ENCODE measurements at regions not wholly inside any gene's neighbourhood (a gene's known extent, or its start where the extent isn't known, plus 50 kb on each side); places are given as distances from the start of the nearest gene placed in this dataset.

DNA sequence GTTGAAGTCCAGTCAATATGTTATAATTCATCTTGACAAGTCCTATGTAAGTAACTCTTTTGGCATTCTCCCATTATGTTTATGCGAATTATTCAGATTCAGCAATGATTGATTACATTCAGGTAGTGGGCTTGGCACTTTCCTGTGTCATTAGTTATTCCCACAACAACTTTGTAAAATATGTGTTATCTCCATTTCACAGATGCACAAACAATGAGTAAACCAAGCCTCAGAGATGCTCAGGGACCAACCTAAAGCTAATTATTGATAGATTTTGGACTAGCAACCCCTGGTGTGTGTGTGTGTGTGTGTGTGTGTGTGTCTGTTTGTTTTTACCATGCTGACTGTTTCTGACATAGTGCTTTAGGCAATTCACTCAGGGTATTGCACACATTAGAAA lies 371.1 kb upstream of the C1orf87 start:
- POLR2A ChIA-PET, result no interaction called here
- H3K4me3 ChIP-seq (replicated peaks in 1 of 2; ENCODE audit: low read depth in 1 of 2, low read length in 2 of 2), result no peak overlapping the region
- H3K4me2 ChIP-seq (ENCODE audit: low read length), result no peak overlapping the region
- no peaks in the 10 kb centered on the region for H3K4me1 ChIP-seq (ENCODE audit: control insufficient read depth in 1 of 2, insufficient read depth in 2 of 2, low read length in 2 of 2)
- H3K9ac ChIP-seq (ENCODE audit: low read length), result no peak overlapping the region
- DNase-seq (ENCODE audit: low read depth, low spot score) (no peak), ATAC-seq (no peak)
- H3K27me3 ChIP-seq (ENCODE audit: insufficient read depth, low read length), result no peaks in the 10 kb centered on the region
- CTCF ChIA-PET, result no interaction called here
- no peaks in the 10 kb centered on the region for H3K36me3 ChIP-seq (ENCODE audit: control insufficient read depth in 1 of 2, insufficient read depth in 2 of 2, low read length in 2 of 2)
- intact Hi-C loops (cut with micrococcal nuclease), result no loop called here
- H2AFZ ChIP-seq (ENCODE audit: low read depth, low read length, poor library complexity, severe bottlenecking), result no peak overlapping the region
- H3K9me3 ChIP-seq (ENCODE audit: control insufficient read depth in 1 of 2, insufficient read depth in 1 of 2, low read depth in 1 of 2, low read length in 2 of 2), result no peaks in the 10 kb centered on the region
- no peaks in the 10 kb centered on the region for H3K9me2 ChIP-seq (ENCODE audit: insufficient read depth)
- RAD21 ChIA-PET (ENCODE audit: low non-redundant PET in 1 of 2, low total read pairs in 2 of 2, uncharacterized antibody in 2 of 2, unreplicated experiment in 2 of 2), result no interaction called here
- H4K20me1 ChIP-seq (ENCODE audit: insufficient read depth), result no peaks in the 10 kb centered on the region
- no TSS peak for BruUV-seq (replicated peaks)
- no peak overlapping the region for H3K27ac ChIP-seq (ENCODE audit: low read depth, low read length)
- TF ChIP-seq POLR2AphosphoS5 (IDR thresholded peaks at IDR 0.05; ENCODE audit: low read depth, low read length) (no peak), POLR2A (IDR thresholded peaks at IDR 0.05; ENCODE audit: borderline replicate concordance, extremely low read depth, insufficient read depth, insufficient read length) (no peak), CBX3 (IDR thresholded peaks at IDR 0.05; ENCODE audit: low read depth) (no peak), SP1 (IDR thresholded peaks at IDR 0.05; ENCODE audit: low read depth) (no peak), SIN3A (IDR thresholded peaks at IDR 0.05; ENCODE audit: low read depth) (no peak), ELF1 (IDR thresholded peaks at IDR 0.05; ENCODE audit: borderline replicate concordance, low read depth) (no peak), EGR1 (IDR thresholded peaks at IDR 0.05; ENCODE audit: low read depth) (no peak), RAD21 (IDR thresholded peaks at IDR 0.05; ENCODE audit: low read depth) (no peak), JUND (IDR thresholded peaks at IDR 0.05) (no peak), YY1 (IDR thresholded peaks at IDR 0.05; ENCODE audit: extremely low read depth, insufficient replicate concordance, low read depth, low read length) (no peak), EZH2phosphoT487 (IDR thresholded peaks at IDR 0.05; ENCODE audit: borderline replicate concordance) (no peak), CEBPB (IDR thresholded peaks at IDR 0.05; ENCODE audit: low read depth) (no peak)
- TF ChIP-seq, protein P1, sequence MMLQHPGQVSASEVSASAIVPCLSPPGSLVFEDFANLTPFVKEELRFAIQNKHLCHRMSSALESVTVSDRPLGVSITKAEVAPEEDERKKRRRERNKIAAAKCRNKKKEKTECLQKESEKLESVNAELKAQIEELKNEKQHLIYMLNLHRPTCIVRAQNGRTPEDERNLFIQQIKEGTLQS (IDR thresholded peaks at IDR 0.05), result no peak
- TF ChIP-seq, protein P2, sequence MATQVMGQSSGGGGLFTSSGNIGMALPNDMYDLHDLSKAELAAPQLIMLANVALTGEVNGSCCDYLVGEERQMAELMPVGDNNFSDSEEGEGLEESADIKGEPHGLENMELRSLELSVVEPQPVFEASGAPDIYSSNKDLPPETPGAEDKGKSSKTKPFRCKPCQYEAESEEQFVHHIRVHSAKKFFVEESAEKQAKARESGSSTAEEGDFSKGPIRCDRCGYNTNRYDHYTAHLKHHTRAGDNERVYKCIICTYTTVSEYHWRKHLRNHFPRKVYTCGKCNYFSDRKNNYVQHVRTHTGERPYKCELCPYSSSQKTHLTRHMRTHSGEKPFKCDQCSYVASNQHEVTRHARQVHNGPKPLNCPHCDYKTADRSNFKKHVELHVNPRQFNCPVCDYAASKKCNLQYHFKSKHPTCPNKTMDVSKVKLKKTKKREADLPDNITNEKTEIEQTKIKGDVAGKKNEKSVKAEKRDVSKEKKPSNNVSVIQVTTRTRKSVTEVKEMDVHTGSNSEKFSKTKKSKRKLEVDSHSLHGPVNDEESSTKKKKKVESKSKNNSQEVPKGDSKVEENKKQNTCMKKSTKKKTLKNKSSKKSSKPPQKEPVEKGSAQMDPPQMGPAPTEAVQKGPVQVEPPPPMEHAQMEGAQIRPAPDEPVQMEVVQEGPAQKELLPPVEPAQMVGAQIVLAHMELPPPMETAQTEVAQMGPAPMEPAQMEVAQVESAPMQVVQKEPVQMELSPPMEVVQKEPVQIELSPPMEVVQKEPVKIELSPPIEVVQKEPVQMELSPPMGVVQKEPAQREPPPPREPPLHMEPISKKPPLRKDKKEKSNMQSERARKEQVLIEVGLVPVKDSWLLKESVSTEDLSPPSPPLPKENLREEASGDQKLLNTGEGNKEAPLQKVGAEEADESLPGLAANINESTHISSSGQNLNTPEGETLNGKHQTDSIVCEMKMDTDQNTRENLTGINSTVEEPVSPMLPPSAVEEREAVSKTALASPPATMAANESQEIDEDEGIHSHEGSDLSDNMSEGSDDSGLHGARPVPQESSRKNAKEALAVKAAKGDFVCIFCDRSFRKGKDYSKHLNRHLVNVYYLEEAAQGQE (IDR thresholded peaks at IDR 0.05; ENCODE audit: low read depth), result no peak
- TF ChIP-seq, protein P3, sequence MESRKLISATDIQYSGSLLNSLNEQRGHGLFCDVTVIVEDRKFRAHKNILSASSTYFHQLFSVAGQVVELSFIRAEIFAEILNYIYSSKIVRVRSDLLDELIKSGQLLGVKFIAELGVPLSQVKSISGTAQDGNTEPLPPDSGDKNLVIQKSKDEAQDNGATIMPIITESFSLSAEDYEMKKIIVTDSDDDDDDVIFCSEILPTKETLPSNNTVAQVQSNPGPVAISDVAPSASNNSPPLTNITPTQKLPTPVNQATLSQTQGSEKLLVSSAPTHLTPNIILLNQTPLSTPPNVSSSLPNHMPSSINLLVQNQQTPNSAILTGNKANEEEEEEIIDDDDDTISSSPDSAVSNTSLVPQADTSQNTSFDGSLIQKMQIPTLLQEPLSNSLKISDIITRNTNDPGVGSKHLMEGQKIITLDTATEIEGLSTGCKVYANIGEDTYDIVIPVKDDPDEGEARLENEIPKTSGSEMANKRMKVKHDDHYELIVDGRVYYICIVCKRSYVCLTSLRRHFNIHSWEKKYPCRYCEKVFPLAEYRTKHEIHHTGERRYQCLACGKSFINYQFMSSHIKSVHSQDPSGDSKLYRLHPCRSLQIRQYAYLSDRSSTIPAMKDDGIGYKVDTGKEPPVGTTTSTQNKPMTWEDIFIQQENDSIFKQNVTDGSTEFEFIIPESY (IDR thresholded peaks at IDR 0.05; ENCODE audit: extremely low read depth, insufficient replicate concordance, low read length), result no peak
- no peaks in the 10 kb centered on the region for H3K79me2 ChIP-seq (ENCODE audit: insufficient read depth, low read length)

Data from HCT116 (cell line).